Endodermal cell (in vitro differentiated cells): ENCODE measurements at regions not wholly inside any gene's neighbourhood (a gene's known extent, or its start where the extent isn't known, plus 50 kb on each side); places are given as distances from the start of the nearest gene placed in this dataset.

Experiments used
- DNase-seq: peaks from one replicate; pipeline ENCODE4 v3.0.0-alpha.2; 2017
- H3K27ac ChIP-seq: 2 replicates; pipeline ENCODE4 v1.5.1; 2013; ENCODE audit warnings: mild to moderate bottlenecking, low read depth, low read length, moderate library complexity
- H3K27me3 ChIP-seq: 2 replicates; pipeline ENCODE4 v1.6.1; 2013; ENCODE audit warnings: mild to moderate bottlenecking, low read length, moderate library complexity; ENCODE audit not compliant: insufficient read depth, control insufficient read depth, poor library complexity, severe bottlenecking
- H3K36me3 ChIP-seq: 2 replicates; pipeline ENCODE4 v1.7.0; 2013; ENCODE audit warnings: mild to moderate bottlenecking, low read length, moderate library complexity; ENCODE audit not compliant: control insufficient read depth, insufficient read depth
- H3K4me1 ChIP-seq: one replicate; pipeline ENCODE4 v1.7.0; 2013; ENCODE audit warnings: low read length; ENCODE audit not compliant: control insufficient read depth, insufficient read depth
- H3K4me3 ChIP-seq: 2 replicates; pipeline ENCODE4 v1.5.1; 2013; ENCODE audit warnings: mild to moderate bottlenecking, low read length, moderate library complexity
- H3K9ac ChIP-seq: 2 replicates; pipeline ENCODE4 v1.6.1; 2013; ENCODE audit warnings: mild to moderate bottlenecking, low read length, moderate library complexity; ENCODE audit not compliant: poor library complexity, severe bottlenecking; ENCODE audit errors: extremely low read depth
- H3K9me3 ChIP-seq: 2 replicates; pipeline ENCODE4 v1.6.1; 2013; ENCODE audit warnings: mild to moderate bottlenecking, low read length, moderate library complexity; ENCODE audit not compliant: control insufficient read depth
- H3K27ac Mint-ChIP-seq: 2 replicates; pipeline ENCODE4 v1.8.0; 2020; ENCODE audit warnings: mixed read lengths
- H3K27me3 Mint-ChIP-seq: 2 replicates; pipeline ENCODE4 v1.8.0; 2021; ENCODE audit warnings: mild to moderate bottlenecking, mixed read lengths; ENCODE audit not compliant: insufficient read depth
- H3K36me3 Mint-ChIP-seq: 2 replicates; pipeline ENCODE4 v1.8.0; 2020; ENCODE audit warnings: low read depth, mixed read lengths
- H3K4me1 Mint-ChIP-seq: 2 replicates; pipeline ENCODE4 v1.8.0; 2020; ENCODE audit warnings: mixed read lengths
- H3K4me3 Mint-ChIP-seq: 2 replicates; pipeline ENCODE4 v1.8.0; 2020; ENCODE audit warnings: mild to moderate bottlenecking, moderate library complexity, mixed read lengths
- H3K9me3 Mint-ChIP-seq: 2 replicates; pipeline ENCODE4 v1.8.0; 2020; ENCODE audit warnings: mild to moderate bottlenecking, mixed read lengths
- WGBS, 2 experiments: methylation state at CpG; one replicate each; pipeline versions ENCODE4 v1.1.5 to v1.1.7; 2013; ENCODE audit warnings: missing lambda C conversion rate in 2 of 2, mixed read lengths in 1 of 2; ENCODE audit not compliant: insufficient coverage in 1 of 2, insufficient read length in 1 of 2; 5-methylcytosine and 5-hydroxymethylcytosine counted together
- TF ChIP-seq, protein P1 (sequence below): fragments of 200-600 bp; sonication (generic); conservative IDR thresholded peaks from 2 replicates; pipeline ENCODE4 v1.5.0; 2021; ENCODE audit warnings: antibody characterized with exemption, mild to moderate bottlenecking

DNA sequence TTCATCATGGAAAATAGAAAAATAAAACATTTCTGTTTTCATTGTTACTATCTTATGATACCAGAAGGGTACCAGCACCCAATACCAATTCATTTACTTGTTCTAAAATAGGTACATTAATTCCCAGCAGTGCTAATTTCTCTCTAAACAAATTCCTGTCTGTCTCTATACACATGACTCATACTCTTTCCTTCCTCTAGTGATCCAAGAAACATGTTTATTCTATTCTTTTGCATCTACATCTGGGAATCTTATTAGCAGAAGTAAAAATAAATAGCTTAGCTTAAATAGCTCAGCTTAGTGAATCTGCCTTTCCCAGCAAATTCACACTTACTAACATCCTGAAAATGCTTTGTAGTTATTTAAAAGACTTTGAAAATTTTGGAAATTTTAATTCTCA lies 84.5 kb upstream of the MAPRE2 start:
- DNase-seq, result no peak
- Mint-ChIP-seq H3K27ac (no peak overlapping the region), H3K36me3 (no peaks in the 10 kb centered on the region), H3K27me3 (peaks cover 2% of the 10 kb centered on the region), H3K4me1 (peaks cover 7% of the 10 kb centered on the region), H3K9me3 (no peaks in the 10 kb centered on the region), H3K4me3 (no peak overlapping the region)
- H3K36me3 ChIP-seq, result no peaks in the 10 kb centered on the region
- no peak overlapping the region for H3K9ac ChIP-seq
- TF ChIP-seq, protein P1, sequence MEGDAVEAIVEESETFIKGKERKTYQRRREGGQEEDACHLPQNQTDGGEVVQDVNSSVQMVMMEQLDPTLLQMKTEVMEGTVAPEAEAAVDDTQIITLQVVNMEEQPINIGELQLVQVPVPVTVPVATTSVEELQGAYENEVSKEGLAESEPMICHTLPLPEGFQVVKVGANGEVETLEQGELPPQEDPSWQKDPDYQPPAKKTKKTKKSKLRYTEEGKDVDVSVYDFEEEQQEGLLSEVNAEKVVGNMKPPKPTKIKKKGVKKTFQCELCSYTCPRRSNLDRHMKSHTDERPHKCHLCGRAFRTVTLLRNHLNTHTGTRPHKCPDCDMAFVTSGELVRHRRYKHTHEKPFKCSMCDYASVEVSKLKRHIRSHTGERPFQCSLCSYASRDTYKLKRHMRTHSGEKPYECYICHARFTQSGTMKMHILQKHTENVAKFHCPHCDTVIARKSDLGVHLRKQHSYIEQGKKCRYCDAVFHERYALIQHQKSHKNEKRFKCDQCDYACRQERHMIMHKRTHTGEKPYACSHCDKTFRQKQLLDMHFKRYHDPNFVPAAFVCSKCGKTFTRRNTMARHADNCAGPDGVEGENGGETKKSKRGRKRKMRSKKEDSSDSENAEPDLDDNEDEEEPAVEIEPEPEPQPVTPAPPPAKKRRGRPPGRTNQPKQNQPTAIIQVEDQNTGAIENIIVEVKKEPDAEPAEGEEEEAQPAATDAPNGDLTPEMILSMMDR, result no peak
- H3K4me1 ChIP-seq, result no peaks in the 10 kb centered on the region
- no peaks in the 10 kb centered on the region for H3K9me3 ChIP-seq
- H3K4me3 ChIP-seq, result no peak overlapping the region
- no peaks in the 10 kb centered on the region for H3K27me3 ChIP-seq
- H3K27ac ChIP-seq, result no peak overlapping the region

DNA sequence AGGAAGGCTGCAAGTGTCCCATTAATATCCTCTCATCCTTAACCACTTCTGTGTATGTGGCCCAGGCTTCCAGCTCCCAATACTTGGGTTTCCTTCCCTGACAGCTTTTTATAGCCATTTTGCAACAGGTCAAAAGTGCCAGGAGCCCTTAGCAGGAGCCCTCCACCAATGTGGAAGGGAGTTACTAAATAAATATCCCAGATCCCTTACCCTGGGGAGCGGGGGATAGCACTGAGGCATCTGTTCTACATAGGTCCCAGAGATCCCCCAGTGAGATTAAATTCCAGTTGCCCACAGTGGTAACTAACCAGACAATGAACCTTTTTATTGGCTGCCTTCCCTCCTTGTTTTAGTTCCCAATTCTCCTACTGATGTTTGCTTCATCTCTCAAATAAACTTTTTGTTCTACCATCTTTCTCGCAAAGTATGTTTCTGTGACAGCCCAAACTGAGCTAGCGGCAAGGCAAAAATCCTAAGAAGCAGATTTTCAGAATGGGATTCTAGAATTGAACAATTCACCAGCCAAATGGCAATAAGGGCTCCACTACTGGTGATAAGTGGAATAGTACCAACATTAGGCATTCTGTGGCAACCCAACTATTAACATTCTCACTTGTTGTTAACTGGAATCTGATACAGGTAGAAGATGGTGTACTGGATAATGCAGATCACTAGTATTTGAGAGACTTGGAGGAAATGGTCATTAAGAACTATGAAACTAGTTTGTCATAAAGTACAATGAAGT lies 83.9 kb upstream of the MAPRE2 start:
- DNase-seq, result peak; percentile 38
- H3K27me3 ChIP-seq, result no peaks in the 10 kb centered on the region
- TF ChIP-seq, protein P1, result peak; percentile 39
- H3K4me1 ChIP-seq, result no peaks in the 10 kb centered on the region
- H3K36me3 ChIP-seq, result no peaks in the 10 kb centered on the region
- no peaks in the 10 kb centered on the region for H3K36me3 Mint-ChIP-seq
- H3K27ac ChIP-seq, result no peak overlapping the region
- WGBS, 2 experiments, result 93 to 97% methylated on average over 2 to 3 of the region's 3 CpGs
- H3K9me3 ChIP-seq, result no peaks in the 10 kb centered on the region
- H3K4me3 ChIP-seq, result no peak overlapping the region
- H3K4me3 Mint-ChIP-seq, result no peak overlapping the region
- H3K27me3 Mint-ChIP-seq, result peaks cover 1% of the 10 kb centered on the region
- H3K4me1 Mint-ChIP-seq, result peaks cover 7% of the 10 kb centered on the region
- no peaks in the 10 kb centered on the region for H3K9me3 Mint-ChIP-seq
- no peak overlapping the region for H3K27ac Mint-ChIP-seq
- H3K9ac ChIP-seq, result no peak overlapping the region

DNA sequence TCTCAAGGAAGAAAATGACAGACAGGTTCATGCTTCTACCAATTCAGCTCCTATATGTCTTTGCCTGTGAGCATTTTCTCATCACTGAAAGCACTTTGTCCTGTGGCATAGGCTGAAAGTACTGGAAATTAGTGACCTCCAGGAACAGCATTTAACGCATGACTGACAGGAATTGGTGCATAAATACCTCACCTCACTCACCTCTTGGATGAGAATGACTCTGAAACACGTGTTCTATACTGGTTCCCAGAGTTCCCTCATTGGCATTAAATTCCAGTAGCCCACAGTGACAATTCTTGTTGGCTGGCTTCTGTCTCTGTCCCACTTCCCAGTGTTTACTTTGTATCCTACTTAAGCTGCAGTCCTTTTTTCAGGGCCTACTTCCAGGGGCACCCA lies 83.4 kb upstream of the MAPRE2 start:
- no peak overlapping the region for H3K27ac Mint-ChIP-seq
- no peak overlapping the region for H3K4me3 Mint-ChIP-seq
- no peak overlapping the region for H3K9ac ChIP-seq
- WGBS, 2 experiments, result 83 to 88% methylated on average over 2 of the region's 2 CpGs
- no peaks in the 10 kb centered on the region for H3K9me3 Mint-ChIP-seq
- no peaks in the 10 kb centered on the region for H3K27me3 Mint-ChIP-seq
- no peak overlapping the region for H3K27ac ChIP-seq
- TF ChIP-seq, protein P1, result no peak
- no peaks in the 10 kb centered on the region for H3K9me3 ChIP-seq
- H3K4me1 ChIP-seq, result no peaks in the 10 kb centered on the region
- H3K36me3 ChIP-seq, result no peaks in the 10 kb centered on the region
- no peak for DNase-seq
- H3K4me1 Mint-ChIP-seq, result peaks cover 7% of the 10 kb centered on the region
- no peaks in the 10 kb centered on the region for H3K36me3 Mint-ChIP-seq
- H3K4me3 ChIP-seq, result no peak overlapping the region
- no peaks in the 10 kb centered on the region for H3K27me3 ChIP-seq
